ENCODE measurements at regions not wholly inside any gene's neighbourhood (a gene's known extent, or its start where the extent isn't known, plus 50 kb on each side); places are given as distances from the start of the nearest gene placed in this dataset.
"Not testable (repeated sequence)": the region's sequence is repeated elsewhere in the genome, so short reads cannot be mapped to it uniquely, and the experiment has no call there.

- no peaks in the 10 kb centered on the region for H3K27me3 ChIP-seq (ENCODE audit: control insufficient read depth, extremely low read depth, insufficient read depth, low read length)
- no peaks in the 10 kb centered on the region for H3K9me3 ChIP-seq (ENCODE audit: control insufficient read depth, low read depth, low read length)
- no peaks in the 10 kb centered on the region for H3K79me2 ChIP-seq (ENCODE audit: control insufficient read depth, insufficient read depth, low read length)
- DNase-seq (ENCODE audit: low read depth, low spot score), result no peak
- no peak overlapping the region for H3K4me3 ChIP-seq (ENCODE audit: control insufficient read depth in 2 of 3, extremely low read depth in 1 of 3, insufficient read depth in 2 of 3, low read depth in 1 of 3, low read length in 3 of 3)
- no peaks in the 10 kb centered on the region for H3K9me1 ChIP-seq (ENCODE audit: control insufficient read depth, extremely low read depth, insufficient read depth, low read length)
- TF ChIP-seq CTCF (optimal IDR thresholded peaks at IDR 0.05 in 1 of 3, IDR thresholded peaks at IDR 0.05 in 1 of 3, conservative IDR thresholded peaks at IDR 0.05 in 1 of 3; ENCODE audit: extremely low read depth in 1 of 3, insufficient read depth in 2 of 3, low read length in 3 of 3), result no peak
- TF ChIP-seq EZH2 (IDR thresholded peaks at IDR 0.05; ENCODE audit: low read length), result no peak
- dilution Hi-C loops (cut with MboI; ENCODE audit: extremely low pct_ligation_motif_present, low sequenced_read_pairs), result no loop called here
- no peak overlapping the region for H3K9ac ChIP-seq (ENCODE audit: control insufficient read depth, extremely low read depth, insufficient read depth, low read length)
- H2AFZ ChIP-seq (ENCODE audit: control insufficient read depth, low read length), result no peak overlapping the region
- no peak overlapping the region for H3K27ac ChIP-seq (ENCODE audit: control insufficient read depth, insufficient read depth, low read length)
- H3K4me2 ChIP-seq (ENCODE audit: control insufficient read depth, extremely low read depth, insufficient read depth, low read depth, low read length), result no peak overlapping the region
- no peaks in the 10 kb centered on the region for H4K20me1 ChIP-seq (ENCODE audit: control insufficient read depth, extremely low read depth, insufficient read depth, low read length)
- peaks cover 13% of the 10 kb centered on the region for H3K4me1 ChIP-seq (ENCODE audit: control insufficient read depth, extremely low read depth, insufficient read depth, low read length)
- no peak for FAIRE-seq
- no peaks in the 10 kb centered on the region for H3K36me3 ChIP-seq (ENCODE audit: control insufficient read depth in 2 of 2, extremely low read depth in 1 of 2, insufficient read depth in 2 of 2, low read length in 2 of 2)
Measured at GRCh38 chr18:10134204-10134603, 220.4 kb downstream of the VAPA start.

- H3K79me2 ChIP-seq (ENCODE audit: control insufficient read depth, insufficient read depth, low read length); H3K4me2 ChIP-seq (ENCODE audit: control insufficient read depth, extremely low read depth, insufficient read depth, low read depth, low read length); FAIRE-seq; H4K20me1 ChIP-seq (ENCODE audit: control insufficient read depth, extremely low read depth, insufficient read depth, low read length); H2AFZ ChIP-seq (ENCODE audit: control insufficient read depth, low read length); H3K9me3 ChIP-seq (ENCODE audit: control insufficient read depth, low read depth, low read length); H3K27me3 ChIP-seq (ENCODE audit: control insufficient read depth, extremely low read depth, insufficient read depth, low read length); H3K9ac ChIP-seq (ENCODE audit: control insufficient read depth, extremely low read depth, insufficient read depth, low read length); H3K27ac ChIP-seq (ENCODE audit: control insufficient read depth, insufficient read depth, low read length); dilution Hi-C loops (cut with MboI; ENCODE audit: extremely low pct_ligation_motif_present, low sequenced_read_pairs); H3K4me3 ChIP-seq (ENCODE audit: control insufficient read depth in 2 of 3, extremely low read depth in 1 of 3, insufficient read depth in 2 of 3, low read depth in 1 of 3, low read length in 3 of 3); H3K9me1 ChIP-seq (ENCODE audit: control insufficient read depth, extremely low read depth, insufficient read depth, low read length); DNase-seq (ENCODE audit: low read depth, low spot score); H3K36me3 ChIP-seq (ENCODE audit: control insufficient read depth in 2 of 2, extremely low read depth in 1 of 2, insufficient read depth in 2 of 2, low read length in 2 of 2): not testable (repeated sequence)
- peaks cover 16% of the 10 kb centered on the region for H3K4me1 ChIP-seq (ENCODE audit: control insufficient read depth, extremely low read depth, insufficient read depth, low read length)
Measured at GRCh38 chr18:10134749-10135148, 220.9 kb downstream of the VAPA start.

GRCh38 chr18:10135302-10135926 is 221.6 kb downstream of the VAPA start:
- H3K36me3 ChIP-seq (ENCODE audit: control insufficient read depth in 2 of 2, extremely low read depth in 1 of 2, insufficient read depth in 2 of 2, low read length in 2 of 2), result no peaks in the 10 kb centered on the region
- no peak overlapping the region for H3K27ac ChIP-seq (ENCODE audit: control insufficient read depth, insufficient read depth, low read length)
- H3K9ac ChIP-seq (ENCODE audit: control insufficient read depth, extremely low read depth, insufficient read depth, low read length), result no peak overlapping the region
- H3K27me3 ChIP-seq (ENCODE audit: control insufficient read depth, extremely low read depth, insufficient read depth, low read length), result no peaks in the 10 kb centered on the region
- peaks cover 21% of the 10 kb centered on the region for H3K4me1 ChIP-seq (ENCODE audit: control insufficient read depth, extremely low read depth, insufficient read depth, low read length)
- TF ChIP-seq EZH2 (IDR thresholded peaks at IDR 0.05; ENCODE audit: low read length) (no peak), CTCF (optimal IDR thresholded peaks at IDR 0.05 in 1 of 3, IDR thresholded peaks at IDR 0.05 in 1 of 3, conservative IDR thresholded peaks at IDR 0.05 in 1 of 3; ENCODE audit: extremely low read depth in 1 of 3, insufficient read depth in 2 of 3, low read length in 3 of 3) (no peak)
- FAIRE-seq, result no peak
- H2AFZ ChIP-seq (ENCODE audit: control insufficient read depth, low read length), result no peak overlapping the region
- no peaks in the 10 kb centered on the region for H4K20me1 ChIP-seq (ENCODE audit: control insufficient read depth, extremely low read depth, insufficient read depth, low read length)
- no peak overlapping the region for H3K4me2 ChIP-seq (ENCODE audit: control insufficient read depth, extremely low read depth, insufficient read depth, low read depth, low read length)
- H3K9me1 ChIP-seq (ENCODE audit: control insufficient read depth, extremely low read depth, insufficient read depth, low read length), result no peaks in the 10 kb centered on the region
- no peak for DNase-seq (ENCODE audit: low read depth, low spot score)
- H3K9me3 ChIP-seq (ENCODE audit: control insufficient read depth, low read depth, low read length), result no peaks in the 10 kb centered on the region
- dilution Hi-C loops (cut with MboI; ENCODE audit: extremely low pct_ligation_motif_present, low sequenced_read_pairs), result no loop called here
- no peak overlapping the region for H3K4me3 ChIP-seq (ENCODE audit: control insufficient read depth in 2 of 3, extremely low read depth in 1 of 3, insufficient read depth in 2 of 3, low read depth in 1 of 3, low read length in 3 of 3)
- no peaks in the 10 kb centered on the region for H3K79me2 ChIP-seq (ENCODE audit: control insufficient read depth, insufficient read depth, low read length)

All from keratinocyte (primary cell).